HCEC 1CT (cell line): ENCODE measurements at regions not wholly inside any gene's neighbourhood (a gene's known extent, or its start where the extent isn't known, plus 50 kb on each side); places are given as distances from the start of the nearest gene placed in this dataset.
"Not testable (repeated sequence)": the region's sequence is repeated elsewhere in the genome, so short reads cannot be mapped to it uniquely, and the experiment has no call there.

Experiments used
- DNase-seq: peaks from one replicate; pipeline ENCODE4 v3.0.0-alpha.2; 2017

GRCh38 chr1:76687307-76688175, 179.7 kb upstream of the ST6GALNAC5 start:
- DNase-seq: no peak

GRCh38 chr1:76690766-76691165, 176.5 kb upstream of the ST6GALNAC5 start:
- peak; percentile 11 for DNase-seq

- no peak for DNase-seq
These were observed 171.7 kb upstream of the ST6GALNAC5 start for GRCh38 chr1:76695535-76695934.

- DNase-seq: no peak
These were observed 169.9 kb upstream of the ST6GALNAC5 start for GRCh38 chr1:76697361-76697760.

GRCh38 chr1:76699646-76700045, 167.6 kb upstream of the ST6GALNAC5 start:
- not testable (repeated sequence) for DNase-seq

- not testable (repeated sequence) for DNase-seq
These were observed 167.1 kb upstream of the ST6GALNAC5 start for GRCh38 chr1:76700200-76700599.

- DNase-seq: no peak
These were observed 161.7 kb upstream of the ST6GALNAC5 start for GRCh38 chr1:76705560-76705959.

- no peak for DNase-seq
These were observed 153.7 kb upstream of the ST6GALNAC5 start for GRCh38 chr1:76713535-76713934.

- no peak for DNase-seq
These were observed 151.8 kb upstream of the ST6GALNAC5 start for GRCh38 chr1:76715474-76715873.

- DNase-seq: no peak
These were observed 143.3 kb upstream of the ST6GALNAC5 start for GRCh38 chr1:76723949-76724348.

- DNase-seq: no peak
These were observed 142.5 kb upstream of the ST6GALNAC5 start for GRCh38 chr1:76724816-76725215.

GRCh38 chr1:76725864-76726619, 141.2 kb upstream of the ST6GALNAC5 start:
- DNase-seq: peak; percentile 3

GRCh38 chr1:76727520-76727919, 139.8 kb upstream of the ST6GALNAC5 start:
- no peak for DNase-seq

GRCh38 chr1:76729142-76729541, 138.1 kb upstream of the ST6GALNAC5 start:
- DNase-seq: no peak

- no peak for DNase-seq
These were observed 137.3 kb upstream of the ST6GALNAC5 start for GRCh38 chr1:76730027-76730426.

GRCh38 chr1:76738355-76738754, 128.9 kb upstream of the ST6GALNAC5 start:
- DNase-seq: not testable (repeated sequence)

GRCh38 chr1:76740956-76741355, 126.3 kb upstream of the ST6GALNAC5 start:
- not testable (repeated sequence) for DNase-seq

GRCh38 chr1:76744989-76745388, 122.3 kb upstream of the ST6GALNAC5 start:
- no peak for DNase-seq

- DNase-seq: peak; percentile 38
These were observed 121.1 kb upstream of the ST6GALNAC5 start for GRCh38 chr1:76746206-76746605.

- no peak for DNase-seq
These were observed 112.5 kb upstream of the ST6GALNAC5 start for GRCh38 chr1:76754730-76755129.

GRCh38 chr1:76759171-76759860, 108.0 kb upstream of the ST6GALNAC5 start:
- no peak for DNase-seq

- DNase-seq: peak; percentile 58
These were observed 107.3 kb upstream of the ST6GALNAC5 start for GRCh38 chr1:76759950-76760349.

GRCh38 chr1:76763738-76764137, 103.5 kb upstream of the ST6GALNAC5 start:
- no peak for DNase-seq
